GM21381 (cell line): ENCODE measurements at regions not wholly inside any gene's neighbourhood (a gene's known extent, or its start where the extent isn't known, plus 50 kb on each side); places are given as distances from the start of the nearest gene placed in this dataset.

Experiments used
- ATAC-seq: cut with Tn5 transposase; IDR thresholded peaks from one replicate; pipeline ENCODE4 v1.9.1; 2021; ENCODE audit warnings: mild to moderate bottlenecking, moderate library complexity; ENCODE audit not compliant: unreplicated experiment

DNA sequence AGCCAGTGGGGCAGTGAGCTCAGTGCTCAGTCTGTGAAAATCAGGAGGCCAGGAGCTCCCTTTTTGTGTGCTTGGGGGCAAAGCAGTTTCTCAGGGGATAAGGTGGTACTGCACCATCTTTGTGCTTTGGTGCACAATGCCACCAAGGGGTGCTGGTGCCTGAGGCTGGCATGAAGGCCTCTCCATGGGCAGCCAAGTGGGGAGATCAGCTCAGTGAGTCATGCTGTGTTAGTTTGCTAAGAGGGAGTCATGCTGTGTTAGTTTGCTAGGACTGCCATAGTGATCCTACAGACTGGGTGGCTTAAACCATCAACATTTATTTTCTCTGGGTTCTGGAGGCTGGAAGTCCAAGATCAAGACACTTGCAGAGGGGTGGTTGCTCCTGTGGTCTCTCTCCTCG lies 428.1 kb downstream of the PRDM2 start:
- no peak for ATAC-seq

DNA sequence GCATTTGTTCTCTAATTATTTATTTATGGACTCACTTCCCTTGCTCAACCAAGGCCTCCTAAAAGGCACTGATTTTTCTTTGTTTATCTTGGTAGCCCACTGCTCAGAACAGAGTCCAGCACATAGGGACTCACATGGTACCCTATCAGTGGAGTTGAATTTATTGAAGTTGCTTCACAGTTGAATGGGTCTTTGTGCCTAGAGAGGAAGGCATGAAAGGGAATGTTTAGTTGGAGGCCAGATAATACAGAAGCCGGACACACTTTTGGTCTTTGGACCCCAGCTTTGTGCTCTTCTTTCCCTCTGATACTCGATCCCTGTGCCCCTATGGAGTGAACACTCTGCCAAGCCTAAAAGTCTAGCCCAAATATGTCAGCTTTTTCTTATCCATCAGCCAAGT lies 429.0 kb downstream of the PRDM2 start:
- no peak for ATAC-seq

DNA sequence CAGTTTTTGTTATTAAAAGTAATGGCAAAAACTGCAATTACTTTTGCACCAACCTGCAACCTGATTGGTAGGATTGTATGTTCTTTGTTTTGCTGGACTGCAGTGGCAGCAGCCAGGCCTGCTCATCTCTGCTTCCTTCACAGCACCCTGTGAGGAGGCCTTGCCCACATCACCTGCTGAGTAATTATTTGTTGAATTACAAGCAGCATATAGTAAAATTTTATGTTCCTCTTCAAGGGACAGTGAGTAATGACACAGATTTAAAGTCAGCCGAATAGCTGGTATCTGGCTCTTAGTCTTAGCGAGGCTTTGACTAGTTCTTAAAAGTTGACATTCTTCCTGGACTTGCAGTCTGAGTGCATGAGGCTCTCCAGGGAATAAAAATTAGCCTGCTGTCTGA lies 435.1 kb downstream of the PRDM2 start:
- no peak for ATAC-seq

DNA sequence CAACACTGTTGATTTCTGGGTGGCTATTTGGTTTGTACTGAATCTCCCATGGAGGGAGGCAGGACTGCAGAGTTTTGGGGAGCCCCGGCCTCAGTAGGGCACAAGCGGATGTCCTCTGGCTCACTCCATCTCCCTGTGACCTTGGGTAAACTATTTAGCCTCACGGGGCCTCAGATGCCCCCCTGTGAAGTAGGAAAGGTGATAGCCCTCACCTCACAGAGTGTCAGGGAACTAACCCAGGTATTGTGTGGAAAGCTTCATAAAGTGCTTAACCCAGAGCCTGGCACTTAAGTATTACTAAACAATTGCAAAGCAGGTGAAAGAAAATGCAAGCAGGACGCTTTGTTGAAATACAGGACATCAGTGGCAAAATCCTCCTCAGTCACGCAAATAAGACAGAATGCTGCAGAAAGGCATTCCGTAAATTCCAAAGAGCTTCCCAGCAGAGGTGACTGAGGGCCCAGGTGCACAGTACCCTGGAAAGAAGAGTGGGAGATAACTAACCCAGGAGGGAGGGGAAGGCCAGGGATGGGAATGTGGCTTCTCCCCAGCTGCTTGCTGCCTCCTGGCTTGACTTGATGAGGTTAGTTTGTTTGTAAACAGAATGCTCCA lies 436.3 kb downstream of the PRDM2 start:
- ATAC-seq, result no peak

DNA sequence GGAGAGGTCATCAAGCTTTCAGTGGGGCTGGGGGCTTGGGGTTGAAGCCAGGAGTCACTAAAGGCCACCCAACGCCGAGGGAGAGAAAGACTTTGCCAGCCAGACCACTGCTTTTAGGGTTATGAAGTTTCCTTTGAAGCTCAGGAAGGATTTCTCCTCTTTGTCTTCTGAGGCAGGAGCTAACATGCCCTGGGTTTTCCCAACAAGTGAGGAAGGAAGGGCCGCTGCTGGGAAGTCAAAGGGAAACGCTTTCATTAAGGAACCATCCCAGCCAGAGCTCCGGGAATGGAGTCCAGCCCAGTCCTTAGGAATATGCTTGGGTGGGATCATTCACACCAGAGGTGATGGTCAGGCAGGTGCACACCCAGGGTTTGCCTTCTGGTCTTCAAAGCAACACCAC lies 436.9 kb downstream of the PRDM2 start:
- ATAC-seq, result no peak

DNA sequence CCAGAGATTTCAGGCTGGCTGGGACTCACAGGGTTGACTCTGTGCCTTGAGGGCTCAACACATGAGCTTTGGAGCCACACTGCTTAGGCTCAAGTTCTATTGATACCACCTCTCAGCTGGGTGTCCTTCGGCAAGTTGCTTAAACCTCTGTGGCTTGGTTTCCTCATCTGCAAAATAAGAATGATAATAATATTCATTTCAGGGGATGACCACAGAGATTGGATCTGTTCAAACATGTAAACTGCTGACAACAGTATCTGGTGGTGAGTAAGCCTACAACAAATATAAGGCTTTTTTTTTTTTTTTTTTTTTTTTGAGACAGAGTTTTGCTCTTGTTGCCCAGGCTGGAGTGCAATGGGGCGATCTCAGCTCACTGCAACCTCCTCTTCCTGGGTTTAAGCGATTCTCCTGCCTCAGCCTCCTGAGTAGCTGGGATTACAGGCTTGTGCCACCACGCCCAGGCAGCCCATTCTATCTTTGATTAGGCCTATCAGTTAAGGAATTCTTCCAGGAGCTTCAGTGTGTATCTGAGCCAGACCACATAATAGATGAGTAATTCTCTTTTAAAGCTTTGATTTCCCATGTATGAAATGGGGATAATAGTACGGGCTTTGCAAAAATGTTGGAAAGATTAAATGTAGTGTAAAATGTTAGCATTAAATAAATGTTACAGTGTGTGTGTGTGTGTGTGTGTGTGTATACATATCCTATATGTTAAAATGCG lies 437.6 kb downstream of the PRDM2 start:
- no peak for ATAC-seq

DNA sequence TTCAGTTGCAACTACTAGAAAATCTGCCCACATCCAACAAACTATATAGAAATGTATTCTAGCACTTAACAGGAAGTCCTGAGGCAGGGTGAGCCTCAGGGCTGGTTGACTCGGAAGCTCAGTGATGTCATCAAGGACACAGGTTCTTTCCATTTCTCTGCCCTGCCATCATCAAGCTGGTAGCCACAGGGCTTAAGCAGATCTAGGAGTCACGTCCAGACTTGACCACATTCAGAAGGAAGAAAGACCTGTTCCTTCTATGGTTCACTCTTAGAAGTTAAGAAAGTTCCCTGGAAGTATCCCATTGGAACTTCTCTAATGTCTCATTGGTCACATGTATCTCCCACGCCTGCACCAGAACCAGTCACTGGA lies 438.1 kb downstream of the PRDM2 start:
- ATAC-seq, result no peak

DNA sequence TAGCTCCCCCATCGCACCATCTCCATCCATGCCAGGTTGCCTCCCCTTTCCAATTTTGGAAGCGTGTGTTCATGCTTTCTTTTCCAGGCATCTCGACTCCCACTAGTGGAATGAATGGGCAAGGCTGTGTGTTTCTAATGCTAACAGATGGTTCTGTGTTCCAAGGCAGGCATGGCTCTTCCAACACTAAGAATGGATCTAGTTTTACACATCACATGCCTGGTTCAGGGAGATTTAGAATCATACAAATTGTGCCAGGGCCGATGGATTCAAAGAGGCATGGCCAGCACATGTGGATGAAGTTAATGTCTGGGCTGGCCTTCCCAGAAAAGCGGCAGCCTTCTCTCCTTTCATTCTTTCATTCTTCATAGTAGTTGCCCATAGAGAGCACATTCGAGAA lies 438.7 kb downstream of the PRDM2 start:
- ATAC-seq, result no peak

DNA sequence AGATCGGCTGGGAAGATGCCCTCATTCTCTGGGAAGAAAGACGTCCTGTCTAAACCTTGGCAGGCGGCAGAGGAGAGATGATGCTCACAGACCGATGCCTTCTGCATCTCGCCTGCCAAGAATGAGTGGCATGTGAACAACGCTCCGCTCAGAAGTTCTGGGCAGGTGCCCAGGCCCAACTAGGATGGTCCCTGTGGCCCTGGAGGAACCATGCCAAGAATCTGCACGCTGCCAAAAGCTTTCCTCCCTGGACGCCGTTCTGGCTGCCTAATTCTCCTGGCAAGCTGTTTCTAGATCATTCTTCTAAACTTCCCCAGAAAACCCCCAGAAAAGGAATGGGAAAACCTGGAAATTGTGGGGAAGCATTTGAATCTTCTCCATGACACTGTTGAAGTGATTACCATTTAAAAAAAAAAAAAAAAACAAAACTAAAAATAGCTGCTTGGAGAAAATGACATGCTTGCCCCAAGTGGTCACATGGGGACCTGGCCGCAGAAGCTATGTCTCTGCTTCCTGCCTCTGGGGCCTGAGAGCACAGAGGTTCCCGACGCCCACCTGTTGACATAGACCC lies 440.9 kb downstream of the PRDM2 start:
- ATAC-seq, result no peak

DNA sequence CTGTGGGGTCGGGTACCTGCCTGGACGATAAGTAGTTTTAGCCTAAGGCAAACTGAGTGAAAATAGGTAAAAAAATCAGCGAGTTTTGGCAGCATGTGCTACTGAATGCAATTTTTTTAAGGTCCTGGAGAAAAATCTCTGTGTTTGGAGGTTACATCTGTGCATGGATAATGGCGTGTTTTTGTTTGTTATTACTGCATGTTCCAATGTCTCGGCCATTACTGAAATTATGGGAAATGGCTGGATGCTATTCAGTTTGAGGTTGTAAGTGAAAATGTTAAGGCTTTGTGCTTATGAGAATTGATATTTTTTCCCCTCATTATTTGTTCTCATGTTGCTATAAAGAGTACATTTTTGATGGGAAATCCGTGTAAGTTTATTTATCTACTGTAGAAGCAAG lies 441.7 kb downstream of the PRDM2 start:
- ATAC-seq, result no peak

DNA sequence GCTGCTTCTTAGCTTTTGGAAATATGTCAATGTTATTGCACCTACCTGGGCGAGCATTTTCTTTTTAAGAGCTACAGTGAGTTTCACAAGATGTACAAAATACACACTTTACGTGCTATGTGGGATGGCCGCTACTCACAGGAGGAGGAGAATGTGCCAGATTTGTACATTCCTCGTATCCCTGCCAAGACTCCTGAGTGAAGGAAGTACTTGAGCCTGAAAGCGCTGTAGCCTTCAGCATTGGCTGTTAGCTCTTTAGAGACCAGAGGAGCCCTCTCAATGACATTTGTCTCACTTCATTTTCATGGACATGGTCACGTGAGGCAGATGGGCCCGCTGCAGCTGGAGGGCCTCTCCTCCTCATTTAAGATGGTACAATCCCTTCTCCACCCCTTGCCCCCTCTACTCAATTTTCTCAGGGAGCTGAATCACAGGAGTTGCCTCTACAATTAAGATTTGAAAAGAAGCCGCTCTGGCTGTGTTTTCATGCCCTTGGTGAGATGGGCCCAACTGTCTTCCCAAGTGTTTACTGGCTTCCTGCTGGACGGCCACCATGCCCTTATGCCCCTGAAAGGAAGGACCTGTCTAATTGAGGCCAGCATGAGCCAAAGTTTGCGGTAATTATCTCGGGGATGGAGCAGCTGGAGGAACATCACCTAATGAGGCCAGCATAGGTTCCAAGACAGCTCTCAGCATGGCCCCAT lies 442.6 kb downstream of the PRDM2 start:
- no peak for ATAC-seq

DNA sequence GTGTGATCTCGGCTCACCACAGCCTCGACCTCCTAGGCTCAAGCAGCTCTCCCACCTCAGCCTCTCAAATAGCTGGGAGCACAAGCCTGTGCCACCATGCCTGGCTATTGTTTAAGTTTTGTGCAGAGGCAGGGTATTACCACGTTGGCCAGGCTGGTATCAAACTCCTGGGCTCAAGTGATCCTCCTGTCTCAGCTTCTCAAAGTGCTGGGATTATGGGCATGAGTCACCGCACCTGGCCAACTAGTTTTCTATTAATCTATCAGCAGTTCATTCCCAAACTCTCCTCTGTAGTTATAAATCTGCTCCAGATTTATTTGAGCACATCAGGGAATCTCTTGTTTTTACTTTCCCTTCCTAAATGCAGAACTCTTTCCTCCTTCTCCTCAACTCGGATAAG lies 443.8 kb downstream of the PRDM2 start:
- ATAC-seq, result no peak

DNA sequence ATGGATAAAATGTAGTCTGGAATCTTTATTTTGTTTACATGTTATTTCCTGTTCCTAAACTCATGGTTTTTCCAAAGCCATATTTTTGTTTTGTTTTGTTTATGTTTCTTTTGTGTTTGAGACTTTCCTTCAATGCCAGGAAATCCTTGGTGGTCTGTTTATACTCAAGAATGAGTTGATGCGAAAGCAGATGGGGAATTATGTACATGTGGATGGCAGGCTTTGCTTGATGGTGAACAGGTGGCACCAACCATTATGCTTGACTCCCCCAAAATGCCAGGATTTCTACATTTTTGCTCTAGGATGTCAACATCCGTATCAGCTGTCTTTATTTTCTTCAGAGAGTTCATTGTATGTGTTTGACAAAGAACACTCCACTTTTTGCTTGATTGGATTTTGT lies 448.5 kb downstream of the PRDM2 start:
- ATAC-seq, result no peak

DNA sequence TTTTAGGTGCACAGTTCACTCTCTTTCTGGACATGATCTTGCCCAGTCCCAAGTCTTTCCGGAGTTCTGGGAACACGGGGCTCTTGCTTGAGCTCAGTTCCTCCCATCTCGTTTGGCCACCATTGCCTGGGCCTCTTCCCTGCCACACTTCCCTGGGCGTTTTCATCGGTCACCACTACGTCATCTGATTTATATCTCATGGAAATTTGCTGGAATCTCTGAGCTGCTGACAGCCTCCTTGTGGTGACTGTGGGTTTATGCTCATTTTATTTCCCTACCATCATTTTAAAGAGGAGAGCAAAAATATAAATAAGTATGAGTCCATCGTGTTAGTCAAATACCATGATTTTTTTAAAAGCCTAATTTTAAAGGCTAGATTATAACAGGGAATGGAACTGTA lies 449.1 kb upstream of the KAZN start:
- no peak for ATAC-seq

DNA sequence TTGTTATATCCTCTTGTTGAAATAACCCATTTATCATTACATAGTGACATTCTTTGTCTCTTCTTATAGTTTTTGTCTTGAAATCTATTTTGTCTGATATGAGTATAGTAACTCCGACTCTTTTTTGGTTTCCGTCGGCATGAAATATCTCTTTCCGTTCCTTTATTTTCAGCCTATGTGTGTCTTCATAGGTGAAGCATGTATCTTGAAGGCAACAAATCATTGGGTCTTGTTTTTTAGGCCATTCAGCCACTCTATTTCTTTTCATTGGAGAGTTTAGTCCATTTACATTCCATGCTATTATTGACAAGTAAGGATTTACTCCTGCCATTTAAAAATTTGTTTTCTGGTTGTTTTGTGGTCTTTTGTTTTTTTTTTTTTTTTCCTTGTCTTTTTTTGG lies 441.9 kb upstream of the KAZN start:
- no peak for ATAC-seq

DNA sequence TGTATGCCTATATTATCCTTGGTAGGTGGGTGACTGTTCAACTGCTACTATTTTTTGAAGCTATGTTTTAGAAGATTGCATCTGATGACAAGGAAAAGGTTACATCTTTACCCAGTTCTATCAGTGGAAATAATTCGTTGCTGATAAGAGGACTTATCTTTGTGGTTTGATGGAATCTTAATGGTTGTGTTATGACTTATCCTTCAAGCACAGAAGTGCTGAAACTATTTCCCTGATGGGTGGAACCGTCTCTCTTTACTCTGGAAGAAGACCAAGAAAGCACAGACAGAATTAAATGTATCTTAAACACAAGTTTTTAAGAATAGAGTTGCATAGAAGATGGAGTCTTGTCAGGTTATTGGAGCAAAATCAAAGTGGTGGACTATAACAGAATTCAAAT lies 437.7 kb upstream of the KAZN start:
- no peak for ATAC-seq

DNA sequence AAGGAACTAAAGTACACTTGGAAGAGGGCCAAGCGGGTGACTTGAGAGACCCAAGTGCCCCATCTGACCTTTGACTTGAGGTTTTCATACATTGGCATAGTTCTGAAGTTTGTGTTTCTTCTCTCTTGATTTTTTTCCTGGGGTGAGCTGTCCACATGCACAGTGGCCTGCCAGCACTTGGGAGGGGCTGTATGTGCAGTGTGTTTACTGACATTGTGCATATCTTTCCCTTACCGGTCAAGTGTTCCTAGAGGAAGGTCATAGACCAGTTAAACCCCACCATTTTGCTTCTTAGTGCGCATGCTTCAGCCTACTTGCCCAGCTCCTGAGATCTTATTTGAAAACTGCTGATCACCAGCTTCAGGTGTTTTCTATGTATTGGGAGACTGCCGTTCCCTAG lies 435.2 kb upstream of the KAZN start:
- no peak for ATAC-seq

DNA sequence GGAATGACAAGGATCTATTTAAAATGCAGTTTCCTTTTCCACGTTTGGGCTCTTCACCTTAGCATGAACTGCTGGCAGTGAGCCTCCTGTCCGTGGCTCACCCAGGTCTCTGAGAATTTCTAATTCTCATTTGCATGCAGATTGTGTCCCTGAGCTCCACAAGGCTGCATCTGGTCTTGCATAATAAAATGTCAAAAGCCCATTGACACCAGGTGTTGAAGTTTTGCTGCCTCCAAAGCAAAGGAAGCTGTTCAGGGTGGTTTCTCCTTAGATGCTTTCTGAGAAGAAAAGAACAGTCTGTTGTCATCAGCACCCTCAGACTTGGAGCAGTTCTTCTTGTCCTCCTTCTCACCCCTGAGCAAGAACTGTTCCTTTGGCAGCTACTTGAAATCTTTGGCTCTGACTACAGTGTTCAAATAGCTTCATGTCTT lies 433.1 kb upstream of the KAZN start:
- ATAC-seq, result no peak

DNA sequence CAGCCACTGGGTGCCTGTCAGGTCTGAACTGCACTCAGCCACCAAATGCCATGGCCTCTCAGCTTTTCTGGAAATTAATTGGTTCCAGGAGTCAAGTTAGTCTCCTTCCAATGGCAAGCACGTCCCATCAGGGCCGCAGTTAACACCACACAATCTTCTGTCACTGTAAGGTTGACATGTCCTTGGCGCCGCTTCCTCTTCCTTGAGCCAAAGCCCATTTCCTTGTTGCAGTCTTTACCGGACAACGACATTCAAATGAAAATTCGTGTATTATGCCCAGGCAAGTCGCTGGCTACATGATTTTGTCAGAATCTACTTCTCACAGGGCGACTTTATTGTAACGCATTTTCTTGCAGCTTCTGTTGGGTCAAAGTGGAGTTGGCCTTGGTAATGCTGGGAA lies 430.6 kb upstream of the KAZN start:
- no peak for ATAC-seq

DNA sequence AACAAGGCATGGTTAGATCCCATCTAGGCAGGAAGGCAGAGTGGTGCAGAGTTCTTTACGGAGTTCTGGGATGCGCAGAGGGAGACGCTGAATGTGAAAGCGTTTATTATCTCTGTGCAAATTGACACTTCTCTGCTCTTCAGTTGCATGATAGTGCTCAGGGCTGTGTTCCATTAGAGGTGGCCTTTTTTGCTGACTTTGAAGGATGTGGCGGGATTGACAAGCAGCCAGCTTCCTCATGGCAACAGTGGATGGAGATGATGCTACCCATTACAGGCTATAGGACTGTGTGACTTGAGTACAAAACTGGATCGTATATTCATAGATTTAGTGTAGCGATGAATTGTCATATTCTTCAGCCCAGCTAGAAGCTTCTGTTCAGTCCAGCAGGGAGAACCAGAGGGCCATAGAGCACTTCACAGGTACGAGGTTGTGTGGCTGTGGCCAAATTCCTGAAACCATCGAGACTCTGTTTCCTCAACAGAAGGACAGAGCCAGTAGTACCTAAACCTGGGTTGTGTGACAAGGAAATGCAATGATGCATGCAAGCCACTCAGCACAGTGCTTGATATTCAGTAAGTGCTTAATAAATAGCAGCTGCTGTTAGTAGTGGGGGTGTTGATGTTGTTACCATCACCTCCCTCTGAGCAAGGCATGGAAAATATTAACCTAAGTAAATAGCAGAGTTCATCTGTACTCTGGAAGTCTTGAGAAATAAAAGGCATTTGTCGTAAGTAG lies 430.0 kb upstream of the KAZN start:
- ATAC-seq, result no peak

DNA sequence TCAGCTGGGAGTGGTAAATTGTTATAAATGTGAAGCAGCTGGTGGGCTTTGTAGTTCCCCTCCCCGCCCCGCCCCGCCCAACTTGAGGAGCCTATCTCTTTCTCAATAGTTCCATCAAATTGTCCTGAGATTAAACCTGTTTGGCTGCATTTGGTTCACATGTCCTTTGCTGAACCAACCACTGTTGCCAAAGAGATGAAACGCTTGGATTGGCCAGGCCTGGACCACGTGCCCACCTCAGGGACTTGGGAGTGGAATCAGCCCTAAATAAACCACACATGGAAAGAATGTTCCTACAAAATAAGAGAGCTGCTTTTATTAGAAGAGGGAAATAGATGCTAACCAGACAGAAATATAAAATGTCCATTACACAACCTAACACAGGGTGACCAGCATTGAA lies 424.9 kb upstream of the KAZN start:
- no peak for ATAC-seq
